ENCODE measurements at regions not wholly inside any gene's neighbourhood (a gene's known extent, or its start where the extent isn't known, plus 50 kb on each side); places are given as distances from the start of the nearest gene placed in this dataset.

- Histone ChIP-seq H3K9ac (ENCODE audit: low read length) (no peak overlapping the region), H3K27ac (ENCODE audit: low read depth, low read length) (no peak overlapping the region), H3K9me3 (ENCODE audit: insufficient read depth, low read length) (no peaks in the 10 kb centered on the region), H2AFZ (ENCODE audit: low read depth, low read length, severe bottlenecking) (no peak overlapping the region), H3K79me2 (ENCODE audit: insufficient read depth, low read length) (no peaks in the 10 kb centered on the region), H3K36me3 (ENCODE audit: low read length) (no peaks in the 10 kb centered on the region), H3F3A (ENCODE audit: insufficient read depth) (no peaks in the 10 kb centered on the region), H4K20me1 (ENCODE audit: low read depth, low read length) (no peaks in the 10 kb centered on the region), H3K27me3 (ENCODE audit: low read length) (no peaks in the 10 kb centered on the region), H3K4me3 (ENCODE audit: insufficient read depth, low read length, poor library complexity, severe bottlenecking) (no peak overlapping the region), H3K9me2 (replicated peaks; ENCODE audit: insufficient read depth, low read length) (no peaks in the 10 kb centered on the region), H3K4me2 (ENCODE audit: low read depth, low read length, poor library complexity, severe bottlenecking) (no peak overlapping the region)
- TF ChIP-seq EZH2phosphoT487 (conservative IDR thresholded peaks at IDR 0.05; ENCODE audit: low read length) (no peak), CTCF (IDR thresholded peaks at IDR 0.05; ENCODE audit: insufficient read depth, low read length, poor library complexity, severe bottlenecking) (no peak)
Observed at GRCh38 chr7:126052229-126052628, 1122.6 kb upstream of the POT1 start.

- no peaks in the 10 kb centered on the region for H3K9me3 ChIP-seq (ENCODE audit: insufficient read depth, low read length)
- H3K79me2 ChIP-seq (ENCODE audit: insufficient read depth, low read length), result no peaks in the 10 kb centered on the region
- no peak overlapping the region for H3K4me3 ChIP-seq (ENCODE audit: insufficient read depth, low read length, poor library complexity, severe bottlenecking)
- H3F3A ChIP-seq (ENCODE audit: insufficient read depth), result no peaks in the 10 kb centered on the region
- TF ChIP-seq EZH2phosphoT487 (conservative IDR thresholded peaks at IDR 0.05; ENCODE audit: low read length), result no peak
- no peak for TF ChIP-seq CTCF (IDR thresholded peaks at IDR 0.05; ENCODE audit: insufficient read depth, low read length, poor library complexity, severe bottlenecking)
- H3K9me2 ChIP-seq (replicated peaks; ENCODE audit: insufficient read depth, low read length), result no peaks in the 10 kb centered on the region
- no peak overlapping the region for H3K9ac ChIP-seq (ENCODE audit: low read length)
- H4K20me1 ChIP-seq (ENCODE audit: low read depth, low read length), result no peaks in the 10 kb centered on the region
- H3K27me3 ChIP-seq (ENCODE audit: low read length), result no peaks in the 10 kb centered on the region
- H2AFZ ChIP-seq (ENCODE audit: low read depth, low read length, severe bottlenecking), result peak overlapping the region; percentile 1
- H3K4me2 ChIP-seq (ENCODE audit: low read depth, low read length, poor library complexity, severe bottlenecking), result no peak overlapping the region
- H3K36me3 ChIP-seq (ENCODE audit: low read length), result no peaks in the 10 kb centered on the region
- H3K27ac ChIP-seq (ENCODE audit: low read depth, low read length), result no peak overlapping the region
Observed at GRCh38 chr7:126044662-126045061, 1115.0 kb upstream of the POT1 start.

GRCh38 chr7:126041472-126041871 is 1111.8 kb upstream of the POT1 start:
- Histone ChIP-seq H3K79me2 (ENCODE audit: insufficient read depth, low read length) (no peaks in the 10 kb centered on the region), H3F3A (ENCODE audit: insufficient read depth) (no peaks in the 10 kb centered on the region), H3K27me3 (ENCODE audit: low read length) (no peaks in the 10 kb centered on the region), H4K20me1 (ENCODE audit: low read depth, low read length) (no peaks in the 10 kb centered on the region), H3K36me3 (ENCODE audit: low read length) (no peaks in the 10 kb centered on the region), H3K9me3 (ENCODE audit: insufficient read depth, low read length) (no peaks in the 10 kb centered on the region), H3K9me2 (replicated peaks; ENCODE audit: insufficient read depth, low read length) (no peaks in the 10 kb centered on the region), H2AFZ (ENCODE audit: low read depth, low read length, severe bottlenecking) (no peak overlapping the region), H3K27ac (ENCODE audit: low read depth, low read length) (no peak overlapping the region), H3K9ac (ENCODE audit: low read length) (no peak overlapping the region), H3K4me3 (ENCODE audit: insufficient read depth, low read length, poor library complexity, severe bottlenecking) (no peak overlapping the region), H3K4me2 (ENCODE audit: low read depth, low read length, poor library complexity, severe bottlenecking) (no peak overlapping the region)
- TF ChIP-seq CTCF (IDR thresholded peaks at IDR 0.05; ENCODE audit: insufficient read depth, low read length, poor library complexity, severe bottlenecking) (no peak), EZH2phosphoT487 (conservative IDR thresholded peaks at IDR 0.05; ENCODE audit: low read length) (no peak)
